NOMO-1 (cell line): ENCODE measurements at regions not wholly inside any gene's neighbourhood (a gene's known extent, or its start where the extent isn't known, plus 50 kb on each side); places are given as distances from the start of the nearest gene placed in this dataset.

ENCODE experiments used
- DNase-seq, 2 experiments: peaks; one replicate each; lab custom pipeline; 2025; ENCODE audit not compliant: unreplicated experiment in 2 of 2; lab: John Stamatoyannopoulos, UW

- DNase-seq, result no peak
Measured at GRCh38 chr3:102269406-102269805, 165.4 kb upstream of the ZPLD1 start.

DNA sequence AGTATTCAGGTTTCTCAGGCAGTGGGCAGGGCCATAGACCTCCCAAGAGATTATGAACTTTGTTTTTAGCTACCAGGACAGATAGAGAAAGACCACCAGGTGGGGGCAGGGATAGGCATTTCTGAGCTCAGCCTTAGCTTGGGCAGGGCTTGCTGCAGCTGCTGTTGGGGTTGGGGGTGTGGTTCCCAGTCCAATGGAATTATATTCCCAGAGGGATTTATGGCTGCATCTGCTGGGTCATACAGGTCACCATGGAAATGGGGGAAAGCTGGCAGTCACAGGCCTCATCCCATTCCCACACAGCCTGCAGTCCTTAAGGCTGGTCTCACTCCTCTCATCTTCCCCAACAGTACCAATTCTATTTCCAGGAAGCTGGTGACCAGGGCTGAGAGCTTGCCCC is 144.6 kb upstream of the ZPLD1 start:
- DNase-seq, result no peak

GRCh38 chr3:102295756-102296155 is 139.1 kb upstream of the ZPLD1 start:
- no peak for DNase-seq

- DNase-seq, result no peak
Measured at GRCh38 chr3:102297072-102297658, 137.7 kb upstream of the ZPLD1 start.

GRCh38 chr3:102299125-102299877 is 135.5 kb upstream of the ZPLD1 start:
- no peak for DNase-seq

DNA sequence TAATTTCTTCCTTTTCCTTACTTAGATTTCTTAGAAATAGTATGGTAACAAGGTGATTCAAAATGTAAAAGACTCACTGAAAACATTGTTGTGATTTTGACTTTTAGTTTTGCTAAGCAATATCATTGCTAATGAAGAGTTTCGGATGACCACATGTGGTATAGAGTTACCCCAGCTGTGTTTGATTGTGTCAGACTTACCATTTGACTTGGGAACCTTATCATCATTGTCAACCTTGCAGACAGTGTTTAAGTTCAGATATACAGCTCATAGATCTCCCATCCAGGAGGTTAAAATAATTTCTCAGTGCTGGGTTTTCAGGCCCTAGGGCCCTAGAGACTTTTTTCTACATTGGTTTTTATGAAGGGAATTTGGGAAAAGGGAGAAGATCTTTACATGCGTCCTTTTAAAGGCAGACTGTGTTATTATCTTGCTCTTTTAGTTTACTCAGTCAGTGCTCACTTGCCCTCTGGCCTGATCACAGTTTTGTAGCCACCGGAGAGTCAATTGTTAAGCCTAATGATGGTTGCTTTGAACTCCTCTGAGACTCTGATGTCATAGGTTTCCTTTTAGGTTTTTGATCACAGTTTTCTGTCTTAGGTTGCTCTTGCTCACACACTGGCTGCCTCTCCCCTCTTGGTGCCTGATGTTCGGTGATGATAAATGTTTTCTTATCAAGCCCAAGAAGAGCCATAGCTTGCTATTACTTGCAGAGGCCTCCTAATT is 133.5 kb upstream of the ZPLD1 start:
- DNase-seq, result no peak

DNA sequence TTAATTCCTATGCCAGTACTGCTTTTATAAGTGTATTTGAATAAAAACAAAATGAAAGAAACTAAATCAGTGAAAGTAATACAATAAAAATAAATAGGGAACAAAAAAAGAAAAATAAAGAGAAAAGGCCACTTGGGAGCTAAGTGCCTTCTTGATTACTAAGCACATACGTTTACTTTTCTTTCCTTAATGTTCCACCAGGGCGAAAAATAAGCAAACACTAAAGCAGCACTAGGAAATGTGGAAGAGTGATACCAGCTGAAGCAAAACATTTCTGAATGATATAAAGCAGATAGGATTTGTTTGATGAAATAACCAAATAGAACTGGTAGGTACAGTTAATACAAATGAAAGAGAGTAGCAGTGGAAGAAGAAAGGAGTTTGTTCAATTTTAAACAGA is 132.8 kb upstream of the ZPLD1 start:
- no peak for DNase-seq

DNA sequence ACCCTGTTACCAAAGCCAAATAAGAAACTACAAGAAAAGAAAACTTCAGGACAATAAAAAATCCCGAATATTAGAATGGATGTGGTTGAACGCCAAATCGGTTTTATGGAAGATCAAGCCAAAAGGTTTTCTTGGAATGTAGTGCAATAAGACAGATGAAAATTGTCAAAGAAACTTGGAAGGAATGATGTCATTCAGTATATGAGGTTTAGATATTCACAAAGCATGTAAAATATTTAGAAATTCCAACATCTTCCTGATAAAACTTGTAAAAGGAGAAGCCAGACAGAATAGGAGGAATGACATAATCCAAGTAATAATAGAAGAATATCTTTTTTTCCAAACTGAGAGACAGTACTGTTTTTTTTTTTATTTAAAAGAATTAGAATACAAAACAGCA is 130.3 kb upstream of the ZPLD1 start:
- no peak for DNase-seq

GRCh38 chr3:102307442-102307841 is 127.4 kb upstream of the ZPLD1 start:
- DNase-seq, result no peak

DNA sequence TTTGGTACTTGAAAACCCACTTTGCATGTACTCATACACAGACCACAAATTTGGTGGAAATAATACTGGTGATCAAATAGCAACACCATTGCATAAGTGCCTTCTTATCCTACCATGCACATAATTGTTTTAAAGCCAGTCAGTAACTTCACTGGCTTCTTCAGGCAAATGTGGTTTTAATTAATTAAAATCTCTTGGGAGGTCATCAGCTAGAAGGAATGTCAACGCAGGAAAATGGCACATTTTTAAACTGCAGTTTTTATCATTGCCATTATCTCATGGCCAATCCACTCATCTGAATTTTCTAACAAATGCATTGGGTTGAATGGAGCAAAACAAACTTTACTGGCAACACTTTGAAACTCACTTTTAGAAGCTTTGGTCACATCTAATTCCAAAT is 105.7 kb upstream of the ZPLD1 start:
- no peak for DNase-seq

- DNase-seq, result no peak
Measured at GRCh38 chr3:102329561-102329960, 105.3 kb upstream of the ZPLD1 start.

DNA sequence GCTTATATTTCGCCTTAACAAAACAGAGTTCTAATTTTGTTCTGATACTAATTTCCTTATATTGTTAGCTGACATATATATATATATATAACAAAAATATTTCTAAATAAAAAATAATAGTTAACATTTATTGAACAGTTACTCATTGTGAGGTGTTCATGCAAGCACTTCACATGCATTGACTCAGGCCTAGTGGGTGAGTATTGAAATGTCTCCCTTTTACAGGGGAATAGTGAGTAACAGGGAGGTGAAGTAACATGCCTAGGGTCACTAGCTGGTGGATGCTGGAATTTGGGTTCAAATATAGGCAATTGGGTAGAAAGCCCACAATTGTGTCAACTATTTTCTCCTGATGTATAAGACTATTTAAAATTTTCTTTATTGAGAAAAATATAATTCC is 102.6 kb upstream of the ZPLD1 start:
- DNase-seq, result no peak

- DNase-seq, result no peak
Measured at GRCh38 chr3:102332934-102333333, 101.9 kb upstream of the ZPLD1 start.

GRCh38 chr3:102336130-102336529 is 98.7 kb upstream of the ZPLD1 start:
- no peak for DNase-seq

DNA sequence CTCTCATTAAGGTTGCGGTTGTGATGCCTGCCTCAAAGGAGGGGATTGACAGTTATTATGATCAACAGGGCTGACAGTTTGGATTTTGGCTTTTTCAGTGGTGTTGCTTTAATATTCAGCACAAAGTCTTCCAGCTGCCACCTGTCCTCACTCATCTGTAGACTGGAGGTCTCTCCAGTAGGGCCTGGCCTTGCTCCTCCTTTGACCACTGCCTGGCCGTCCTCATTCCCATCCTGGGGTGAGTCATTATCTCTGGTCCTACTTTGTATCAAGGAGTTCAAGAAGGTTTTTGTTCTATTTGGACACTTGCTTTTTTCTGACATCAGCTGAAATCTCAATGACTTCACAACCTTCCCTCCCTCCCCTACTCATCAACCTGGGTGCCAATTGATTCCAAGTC is 95.1 kb upstream of the ZPLD1 start:
- no peak for DNase-seq

DNA sequence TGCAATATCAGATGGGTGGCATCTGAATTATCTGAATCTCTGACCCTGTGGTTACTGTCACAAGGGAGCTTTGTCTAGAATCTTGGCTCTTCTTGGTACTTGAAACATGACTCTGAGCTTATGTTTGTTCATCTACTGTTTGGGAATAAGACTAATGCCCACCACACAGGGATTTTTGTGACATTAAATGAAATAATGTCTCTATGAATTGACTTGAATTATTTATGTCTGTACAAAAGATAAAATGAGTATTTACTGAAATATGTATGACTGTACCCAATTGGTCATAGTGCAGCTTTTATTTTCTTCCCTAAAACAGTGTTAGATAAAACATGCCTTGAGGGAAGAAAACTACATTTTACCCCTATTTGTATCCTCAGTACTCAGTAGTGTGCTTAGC is 87.9 kb upstream of the ZPLD1 start:
- DNase-seq, result no peak

- no peak for DNase-seq
Measured at GRCh38 chr3:102348904-102349303, 85.9 kb upstream of the ZPLD1 start.

- DNase-seq, result no peak
Measured at GRCh38 chr3:102353148-102353547, 81.7 kb upstream of the ZPLD1 start.

GRCh38 chr3:102353805-102354204 is 81.0 kb upstream of the ZPLD1 start:
- no peak for DNase-seq

GRCh38 chr3:102354818-102355515 is 79.8 kb upstream of the ZPLD1 start:
- peak; percentile 19 to 42 for DNase-seq

GRCh38 chr3:102356506-102356905 is 78.3 kb upstream of the ZPLD1 start:
- no peak for DNase-seq
